ENCODE measurements at regions not wholly inside any gene's neighbourhood (a gene's known extent, or its start where the extent isn't known, plus 50 kb on each side); places are given as distances from the start of the nearest gene placed in this dataset.

GRCh38 chr6:142500250-142500786 is 198.5 kb downstream of the ADGRG6 start:
- no peak for DNase-seq (ENCODE audit: low spot score)

- DNase-seq (ENCODE audit: low spot score), result no peak
Measured at GRCh38 chr6:142501795-142502194, 200.0 kb downstream of the ADGRG6 start.

- DNase-seq (ENCODE audit: low spot score), result no peak
Measured at GRCh38 chr6:142507065-142507464, 205.3 kb downstream of the ADGRG6 start.

- DNase-seq (ENCODE audit: low spot score), result no peak
Measured at GRCh38 chr6:142510211-142510610, 208.4 kb downstream of the ADGRG6 start.

GRCh38 chr6:142518126-142518525 is 216.3 kb downstream of the ADGRG6 start:
- no peak for DNase-seq (ENCODE audit: low spot score)

GRCh38 chr6:142518761-142519160 is 217.0 kb downstream of the ADGRG6 start:
- no peak for DNase-seq (ENCODE audit: low spot score)

GRCh38 chr6:142521791-142522190 is 220.0 kb downstream of the ADGRG6 start:
- no peak for DNase-seq (ENCODE audit: low spot score)

GRCh38 chr6:142523515-142524375 is 221.9 kb downstream of the ADGRG6 start:
- no peak for DNase-seq (ENCODE audit: low spot score)

GRCh38 chr6:142530566-142530965 is 228.8 kb downstream of the ADGRG6 start:
- DNase-seq (ENCODE audit: low spot score), result no peak

- DNase-seq (ENCODE audit: low spot score), result no peak
Measured at GRCh38 chr6:142531727-142532126, 229.9 kb downstream of the ADGRG6 start.

GRCh38 chr6:142534076-142534475 is 232.3 kb downstream of the ADGRG6 start:
- DNase-seq (ENCODE audit: low spot score), result no peak

- no peak for DNase-seq (ENCODE audit: low spot score)
Measured at GRCh38 chr6:142534484-142534883, 232.7 kb downstream of the ADGRG6 start.

- peak; percentile 10 for DNase-seq (ENCODE audit: low spot score)
Measured at GRCh38 chr6:142537612-142538478, 236.0 kb downstream of the ADGRG6 start.

- DNase-seq (ENCODE audit: low spot score), result no peak
Measured at GRCh38 chr6:142542704-142543233, 241.0 kb downstream of the ADGRG6 start.

GRCh38 chr6:142543606-142544005 is 241.8 kb downstream of the ADGRG6 start:
- DNase-seq (ENCODE audit: low spot score), result no peak

- DNase-seq (ENCODE audit: low spot score), result no peak
Measured at GRCh38 chr6:142544199-142544838, 242.5 kb downstream of the ADGRG6 start.

- no peak for DNase-seq (ENCODE audit: low spot score)
Measured at GRCh38 chr6:142545147-142545546, 243.3 kb downstream of the ADGRG6 start.

- DNase-seq (ENCODE audit: low spot score), result no peak
Measured at GRCh38 chr6:142548566-142548965, 246.8 kb downstream of the ADGRG6 start.

- DNase-seq (ENCODE audit: low spot score), result no peak
Measured at GRCh38 chr6:142550310-142551063, 248.7 kb downstream of the ADGRG6 start.

GRCh38 chr6:142551274-142551811 is 249.5 kb downstream of the ADGRG6 start:
- peak; percentile 18 for DNase-seq (ENCODE audit: low spot score)

GRCh38 chr6:142558786-142559185 is 257.0 kb downstream of the ADGRG6 start:
- DNase-seq (ENCODE audit: low spot score), result no peak

Measured in iPS-NIHi11 (cell line).